Vagina (tissue), 2 donors: ENCODE measurements at regions not wholly inside any gene's neighbourhood (a gene's known extent, or its start where the extent isn't known, plus 50 kb on each side); places are given as distances from the start of the nearest gene placed in this dataset.

ENCODE experiments used
- CTCF ChIP-seq, 3 experiments: fragments of 450-650 bp in 2 of 3; fragments of 200-600 bp in 1 of 3; sonication (generic) in 1 of 3; IDR thresholded peaks; one replicate each; pipeline ENCODE4 v1.5.1; 2017 to 2019; ENCODE audit warnings: antibody characterized with exemption in 3 of 3, mild to moderate bottlenecking in 2 of 3, moderate library complexity in 2 of 3
- POLR2A ChIP-seq, 2 donors: fragments of 450-650 bp; IDR thresholded peaks; one replicate each; pipeline ENCODE4 v1.6.1; 2017; ENCODE audit warnings: antibody characterized with exemption in 2 of 2, mild to moderate bottlenecking in 2 of 2, moderate library complexity in 2 of 2

- no peak for TF ChIP-seq CTCF (IDR thresholded peaks at IDR 0.05)
- TF ChIP-seq POLR2A (IDR thresholded peaks at IDR 0.05): no peak
These were observed 103.9 kb upstream of the ST8SIA2 start for GRCh38 chr15:92289733-92290132.
